ENCODE measurements at regions not wholly inside any gene's neighbourhood (a gene's known extent, or its start where the extent isn't known, plus 50 kb on each side); places are given as distances from the start of the nearest gene placed in this dataset.

DNA sequence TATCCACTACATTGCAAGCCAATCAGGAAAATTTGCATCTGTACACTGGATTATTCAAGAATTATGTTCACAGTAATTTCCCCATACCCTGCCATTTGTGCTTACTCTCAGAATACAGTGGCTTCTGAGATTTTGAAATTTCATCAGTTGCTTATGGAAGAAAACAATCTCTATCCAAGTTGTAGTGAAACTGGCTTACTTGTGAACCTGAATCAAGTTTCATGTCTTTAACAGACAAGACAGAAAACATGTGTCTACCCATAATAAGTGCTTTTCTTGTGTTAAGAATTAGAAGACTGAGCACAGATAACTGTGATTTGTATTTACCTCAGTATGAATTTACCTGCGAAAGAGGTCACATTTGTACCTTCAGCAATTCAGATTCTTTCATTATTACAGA lies 672.7 kb upstream of the ADGRL2 start:
- DNase-seq, result no peak

DNA sequence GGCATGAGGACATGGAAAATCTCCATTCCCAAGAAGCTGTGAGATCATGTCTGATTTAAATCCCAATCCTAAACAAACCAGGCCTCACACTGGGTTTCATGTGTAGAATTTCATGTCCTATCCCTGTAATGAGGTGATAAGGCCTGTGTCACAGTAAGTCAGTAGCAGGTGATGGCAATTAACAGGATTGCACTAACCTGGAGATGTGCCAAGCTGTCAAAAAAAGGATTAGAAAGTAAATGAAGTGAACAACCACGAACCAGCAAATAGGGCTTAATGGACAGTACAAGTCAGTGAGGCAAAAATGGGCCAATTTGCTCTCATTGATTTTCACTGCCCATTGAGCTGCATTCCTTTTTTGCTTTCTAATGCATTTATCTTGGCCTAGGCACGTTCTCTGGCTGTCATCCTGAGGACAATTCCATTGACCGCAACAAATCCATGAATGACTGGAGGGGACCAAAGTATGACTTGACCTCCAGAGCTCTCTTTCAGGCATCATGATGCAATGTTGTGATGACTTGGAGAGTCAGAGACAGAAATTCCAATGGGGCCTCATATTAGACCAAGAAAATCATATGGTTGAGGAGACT lies 673.6 kb upstream of the ADGRL2 start:
- DNase-seq, result no peak

DNA sequence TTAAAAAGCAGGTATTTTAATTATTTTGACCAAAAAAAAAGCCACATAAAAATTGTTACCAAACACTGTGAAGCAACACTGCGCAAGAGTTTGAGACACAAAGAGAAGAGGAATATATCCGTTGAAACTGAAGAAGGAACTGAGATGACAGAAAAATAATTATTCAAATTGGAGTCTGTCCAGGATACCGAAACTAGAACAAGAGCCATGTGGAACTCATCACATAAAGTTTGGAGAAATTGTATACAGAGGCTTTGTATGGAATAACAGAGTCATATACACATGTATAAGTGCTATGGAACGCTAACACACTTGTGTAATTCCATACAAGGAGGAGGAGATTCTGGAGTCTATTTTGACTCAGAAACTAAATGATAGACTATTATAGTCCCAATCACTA lies 675.1 kb upstream of the ADGRL2 start:
- no peak for DNase-seq

DNA sequence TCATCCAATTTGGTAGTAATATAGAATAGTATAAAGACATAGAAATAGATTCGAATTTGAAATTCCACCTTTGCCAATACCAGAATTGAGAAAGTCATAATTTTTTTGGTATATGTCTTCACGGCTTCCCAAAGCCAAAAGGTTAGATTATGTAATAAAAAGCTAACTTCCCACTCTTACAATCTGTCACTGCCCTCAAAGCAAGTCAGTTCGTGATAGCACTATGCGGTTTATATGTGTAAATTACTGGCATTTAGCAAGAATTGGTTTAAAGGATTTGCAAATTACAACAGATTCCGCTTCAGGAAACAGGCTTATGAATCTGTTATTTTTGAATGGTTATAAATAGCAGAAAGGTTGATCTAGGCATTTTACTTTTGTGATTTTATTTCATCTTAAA lies 679.4 kb upstream of the ADGRL2 start:
- no peak for DNase-seq

DNA sequence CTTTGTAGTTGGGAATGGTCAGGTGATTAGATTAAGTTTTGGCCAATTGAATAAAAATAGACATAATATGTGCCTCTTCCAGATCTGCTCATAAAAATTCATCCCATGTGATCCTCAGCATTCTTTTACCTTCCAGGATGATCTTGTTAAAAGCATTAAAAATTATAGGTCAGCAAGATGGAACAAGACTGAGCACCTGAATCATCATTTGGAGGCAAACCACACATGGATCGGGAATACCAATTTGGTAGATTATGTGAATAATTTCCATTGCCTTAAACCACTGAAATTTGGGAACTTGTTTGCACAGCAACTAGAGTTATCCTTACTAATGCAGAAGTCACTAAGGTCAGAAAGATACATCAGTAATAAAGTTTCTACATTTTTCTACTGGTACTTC lies 681.4 kb upstream of the ADGRL2 start:
- no peak for DNase-seq

DNA sequence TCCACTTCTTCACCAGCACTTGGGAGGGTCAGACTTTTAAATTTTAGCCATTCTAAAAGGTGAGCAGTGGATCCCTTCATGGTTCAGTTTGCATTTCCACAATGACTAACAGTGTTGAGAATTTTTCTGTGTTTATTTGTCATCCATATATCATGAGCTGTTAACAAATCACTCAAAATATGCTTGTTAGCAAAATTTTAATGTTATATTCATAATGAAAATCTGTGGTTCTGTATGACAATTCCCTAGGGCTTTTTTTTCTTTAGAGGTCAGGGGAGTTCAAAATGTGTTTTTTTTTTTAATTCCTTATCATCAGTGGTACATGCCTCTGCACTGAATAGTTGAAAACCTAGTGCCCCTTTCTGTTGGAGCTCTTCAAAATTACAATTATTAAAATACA lies 682.2 kb upstream of the ADGRL2 start:
- DNase-seq, result no peak

DNA sequence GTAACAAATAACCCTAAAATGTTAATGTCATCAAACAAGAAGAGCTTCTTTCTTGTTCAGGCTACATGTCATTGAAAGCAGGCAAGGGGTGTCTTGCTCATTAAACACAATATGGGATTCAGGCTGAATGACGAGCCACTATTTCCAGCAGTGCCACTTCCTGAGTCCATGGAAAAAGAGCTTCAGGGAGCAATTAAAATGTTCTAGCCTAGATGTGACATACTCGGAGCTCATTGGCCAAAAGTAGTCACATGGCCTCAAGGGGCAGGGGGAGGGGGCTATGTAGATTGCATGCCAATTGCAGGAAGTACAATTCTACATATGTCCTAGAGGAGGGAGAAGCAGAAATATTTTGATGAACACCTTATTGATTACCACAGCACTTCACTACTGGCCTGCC lies 685.3 kb upstream of the ADGRL2 start:
- DNase-seq, result no peak

DNA sequence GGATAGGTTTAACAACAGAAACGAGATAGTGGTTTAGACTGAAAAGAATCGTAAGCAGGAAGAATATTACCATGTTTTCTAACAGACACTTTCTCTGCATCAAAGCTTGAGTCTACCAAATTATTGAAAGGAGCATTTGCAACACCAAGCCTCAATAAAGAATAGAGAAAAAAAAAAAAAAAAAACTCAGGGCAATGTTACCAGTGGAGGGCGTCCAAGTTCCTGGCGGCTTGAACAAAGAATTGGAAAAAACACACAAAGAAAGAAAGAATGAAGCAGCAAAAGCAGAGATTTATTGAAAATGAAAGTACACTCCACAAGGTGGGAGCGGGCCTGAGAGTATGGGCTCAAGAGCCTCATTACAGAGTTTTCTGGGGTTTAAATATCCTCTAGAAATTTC lies 686.5 kb upstream of the ADGRL2 start:
- DNase-seq, result no peak

DNA sequence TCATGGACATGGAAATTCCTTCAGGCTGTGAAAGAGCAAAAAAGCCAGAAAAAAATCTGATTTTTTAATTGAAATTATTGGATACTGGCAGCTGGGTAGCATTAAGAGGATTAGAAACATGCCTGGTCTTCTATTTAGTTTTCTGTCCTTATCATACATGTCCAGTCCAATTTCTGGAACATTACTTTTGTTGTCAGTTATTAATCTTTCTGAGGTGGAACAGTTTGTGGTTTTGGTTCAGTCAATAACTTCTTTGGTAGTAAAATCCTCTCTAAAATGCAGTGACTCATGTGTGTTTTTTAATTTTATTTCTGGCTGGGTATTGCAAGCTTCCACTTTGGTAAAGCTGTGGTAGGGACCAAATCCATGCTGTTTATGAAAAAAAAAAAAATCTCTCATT lies 687.0 kb upstream of the ADGRL2 start:
- no peak for DNase-seq

DNA sequence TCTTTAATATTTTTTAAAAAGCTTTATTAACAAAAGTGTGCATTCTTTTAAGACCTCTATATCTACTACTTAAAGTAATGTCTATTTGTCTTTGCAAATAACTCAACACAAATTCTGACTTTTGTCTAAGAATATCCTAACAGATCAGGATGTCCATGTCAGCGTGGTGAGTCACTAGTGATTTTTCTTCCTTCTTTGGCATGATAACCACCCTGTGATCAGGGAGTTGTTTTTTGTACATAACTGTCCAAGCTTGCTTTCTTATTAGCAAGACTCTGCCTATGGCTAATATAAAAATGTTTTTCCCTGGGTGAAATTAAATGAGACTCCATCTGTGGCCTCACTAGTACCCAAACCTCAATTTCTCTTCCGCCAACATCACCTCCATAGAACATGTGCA lies 688.9 kb upstream of the ADGRL2 start:
- DNase-seq, result no peak

DNA sequence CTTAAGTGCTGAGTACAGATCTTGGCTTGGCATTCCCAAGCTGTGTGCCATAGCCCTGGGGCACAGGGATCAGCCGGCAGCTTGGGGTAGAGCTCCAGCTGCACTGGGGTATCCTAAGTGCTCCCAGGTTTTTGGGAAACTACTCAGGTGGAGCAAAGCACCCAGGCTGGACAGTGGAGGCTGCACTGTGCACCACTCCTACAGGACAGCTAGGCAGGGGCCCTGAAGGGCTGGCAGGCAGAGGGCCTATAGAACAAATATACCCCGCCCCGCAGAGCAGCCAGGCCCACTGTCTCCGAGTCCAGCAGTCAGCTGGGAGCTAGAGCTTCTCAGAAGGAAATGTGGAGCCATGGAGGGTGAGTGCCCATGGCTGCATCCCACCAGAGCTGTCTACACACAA lies 691.7 kb upstream of the ADGRL2 start:
- no peak for DNase-seq

DNA sequence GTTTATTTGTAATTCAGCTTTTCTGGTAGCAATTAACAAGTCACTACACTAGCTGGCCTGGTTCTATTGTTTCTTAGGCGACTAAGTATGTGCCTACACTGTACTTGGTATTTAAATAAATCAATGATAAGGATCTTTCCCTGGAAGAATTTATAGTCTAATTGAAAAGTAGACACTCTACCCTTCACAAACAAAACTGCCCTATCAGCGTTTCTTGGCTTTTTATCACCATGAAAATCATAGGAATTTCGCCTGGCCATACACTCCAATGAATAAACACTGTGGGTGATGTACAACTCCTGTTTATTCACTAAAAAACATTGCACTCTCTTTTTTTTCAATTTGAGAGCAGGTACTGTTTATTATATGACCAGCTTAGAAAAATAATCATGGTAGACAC lies 702.9 kb upstream of the ADGRL2 start:
- DNase-seq, result no peak

DNA sequence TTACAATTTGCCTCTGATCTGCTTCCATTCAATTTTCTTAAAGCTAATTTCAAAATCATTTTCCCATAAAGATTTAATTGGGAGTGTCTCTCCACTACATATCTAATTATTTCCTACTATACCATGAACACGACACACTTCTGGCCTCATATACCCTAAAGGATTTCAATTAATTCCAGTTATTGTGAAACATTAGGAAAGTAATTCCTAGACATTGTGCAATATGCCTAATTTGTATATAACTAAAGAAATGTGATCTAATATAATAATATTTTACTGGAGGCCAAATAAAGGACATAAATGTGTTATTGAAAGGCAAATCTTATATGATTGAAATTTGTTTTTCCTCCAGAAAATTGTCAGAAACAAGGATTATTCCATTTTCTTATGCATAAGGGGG lies 727.2 kb upstream of the ADGRL2 start:
- no peak for DNase-seq

DNA sequence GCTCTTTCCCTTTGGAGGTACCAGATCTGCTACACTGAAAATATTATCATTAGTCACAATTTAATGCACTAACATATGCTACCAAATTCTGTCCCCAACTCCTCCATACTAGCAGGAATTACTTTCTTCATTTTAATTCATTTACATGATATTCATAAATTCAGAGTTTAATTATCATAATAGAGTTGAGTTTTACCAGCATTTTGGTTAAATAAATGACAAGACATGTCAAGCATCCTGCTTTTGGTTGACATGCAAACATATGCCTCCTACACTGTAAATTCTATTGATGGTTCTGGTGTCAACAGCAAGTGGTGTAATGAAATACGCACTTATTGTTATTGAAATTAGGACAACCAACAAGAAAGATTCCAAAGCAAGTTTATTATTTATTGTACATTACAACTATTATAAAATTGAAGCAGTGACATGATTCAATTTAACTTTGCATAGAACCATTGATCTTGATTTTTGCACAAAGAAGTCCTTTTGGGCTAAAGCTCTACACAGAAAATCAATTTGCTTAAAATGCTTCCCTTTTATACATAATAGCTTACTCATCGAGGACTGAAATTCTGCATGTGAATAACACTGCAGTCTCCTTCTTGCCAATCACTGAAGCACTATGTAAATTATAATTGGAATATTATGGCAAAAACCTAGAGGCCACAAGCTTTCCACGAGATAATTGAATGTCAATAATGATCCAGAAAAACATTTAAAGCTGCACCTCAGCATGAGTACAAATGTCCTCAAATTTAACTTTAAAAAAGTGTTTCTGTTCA lies 728.6 kb upstream of the ADGRL2 start:
- no peak for DNase-seq

DNA sequence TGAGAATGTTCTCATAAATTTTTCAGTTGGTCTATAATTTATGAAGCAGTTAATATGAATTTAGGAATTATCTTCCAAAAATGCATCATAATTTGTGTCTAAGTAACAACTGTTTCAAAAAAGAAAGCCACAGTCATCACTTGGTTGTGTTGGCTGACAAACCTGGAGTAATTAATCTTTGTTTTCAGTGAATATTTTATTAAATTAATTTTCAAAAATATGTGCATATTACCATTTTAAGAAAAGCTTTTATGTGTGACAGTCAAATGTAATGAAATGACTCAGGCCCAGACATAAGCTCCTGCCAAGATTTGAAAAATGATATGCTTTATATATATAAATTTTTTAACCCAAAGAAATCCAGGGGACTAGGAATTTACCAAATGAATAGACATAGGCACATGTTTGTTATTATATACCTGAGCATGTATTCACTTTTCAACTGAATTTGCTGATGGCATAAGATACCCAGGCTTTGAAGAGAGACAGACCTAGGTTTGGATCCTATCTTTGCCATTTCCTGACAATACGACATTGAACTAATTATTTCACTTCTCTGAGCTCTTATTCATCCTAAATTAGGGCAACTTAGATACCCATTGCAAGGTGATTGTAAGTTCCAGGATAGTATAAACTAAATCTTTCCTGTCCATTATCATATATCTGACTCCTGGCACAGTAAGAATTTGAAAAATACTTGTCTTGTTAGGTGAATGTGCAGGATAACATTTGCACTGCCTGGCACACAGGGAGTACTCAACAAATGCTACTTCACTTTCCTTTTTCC lies 729.5 kb upstream of the ADGRL2 start:
- DNase-seq, result no peak

DNA sequence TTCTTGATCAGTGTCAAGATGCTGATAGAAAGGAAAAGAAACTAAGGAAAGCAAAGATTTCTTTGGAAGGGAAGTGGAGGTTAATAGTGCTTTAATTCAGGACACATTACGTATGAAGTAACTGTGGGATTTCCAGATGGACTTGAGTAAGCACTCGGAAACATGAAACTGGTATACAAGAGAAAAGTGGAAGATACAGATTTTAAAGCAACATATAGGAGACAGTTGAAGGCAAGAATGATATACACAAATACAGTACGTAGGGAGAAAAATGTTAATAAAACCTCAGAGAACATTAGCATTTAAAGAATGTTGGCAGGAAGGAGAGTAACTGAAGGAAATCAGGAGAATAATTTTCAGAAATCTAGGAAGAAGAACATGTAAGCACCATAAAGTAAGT lies 730.9 kb upstream of the ADGRL2 start:
- no peak for DNase-seq

DNA sequence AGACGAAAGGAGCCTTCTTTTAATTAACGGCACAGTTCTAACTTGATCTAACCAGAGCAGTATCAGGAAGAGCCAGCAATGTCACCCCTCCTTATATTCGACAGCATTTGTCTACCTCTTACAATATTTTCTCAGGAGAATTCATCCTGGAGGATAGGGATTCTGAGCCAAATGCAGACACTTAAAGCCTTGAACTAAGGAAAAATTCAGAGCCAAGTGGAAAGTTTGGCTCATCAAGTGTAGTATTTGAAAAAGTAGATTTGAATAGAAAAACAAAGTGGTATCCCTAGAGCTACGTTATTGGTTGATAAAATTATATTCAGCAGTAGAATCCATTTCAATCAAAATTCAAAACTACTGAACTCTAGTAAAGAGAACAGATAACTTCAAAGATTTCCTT lies 732.0 kb upstream of the ADGRL2 start:
- no peak for DNase-seq

DNA sequence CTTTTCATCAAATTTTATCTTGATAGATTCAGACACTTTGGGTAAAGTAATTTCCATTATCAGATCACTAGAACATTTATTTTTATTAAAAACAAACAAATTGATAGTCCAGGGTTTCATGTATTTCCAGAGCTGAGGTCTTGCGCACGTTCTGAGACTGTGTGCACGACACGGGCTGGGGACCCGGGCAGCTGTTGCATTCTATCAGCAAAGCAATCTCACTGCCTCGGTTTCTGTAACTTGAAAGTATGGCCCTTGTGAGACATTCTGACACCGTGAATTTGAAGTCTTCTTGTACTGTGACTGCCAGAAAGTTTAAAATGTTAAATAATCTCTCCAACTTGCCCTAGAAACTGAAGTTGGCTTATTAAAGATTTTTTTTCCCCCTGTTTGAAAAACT lies 746.9 kb upstream of the ADGRL2 start:
- no peak for DNase-seq

DNA sequence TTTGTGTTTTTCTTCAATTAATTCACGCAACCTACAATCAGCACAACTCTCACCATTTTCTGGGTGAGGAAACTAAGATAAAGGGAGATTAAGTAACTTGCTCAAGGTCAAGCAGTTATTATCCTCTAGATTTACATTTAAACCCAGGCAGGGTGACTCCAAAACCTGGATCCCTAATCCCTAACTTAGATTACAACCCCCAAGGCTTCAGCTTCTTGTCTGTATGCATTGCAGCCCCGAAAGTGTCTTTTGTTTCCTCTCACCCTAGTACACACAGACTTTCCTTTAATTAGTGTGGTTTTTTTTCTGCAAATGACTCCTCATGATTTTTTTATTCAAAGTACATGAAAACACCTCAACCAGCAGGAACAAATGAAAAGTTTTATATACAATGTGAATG lies 748.6 kb upstream of the ADGRL2 start:
- no peak for DNase-seq

DNA sequence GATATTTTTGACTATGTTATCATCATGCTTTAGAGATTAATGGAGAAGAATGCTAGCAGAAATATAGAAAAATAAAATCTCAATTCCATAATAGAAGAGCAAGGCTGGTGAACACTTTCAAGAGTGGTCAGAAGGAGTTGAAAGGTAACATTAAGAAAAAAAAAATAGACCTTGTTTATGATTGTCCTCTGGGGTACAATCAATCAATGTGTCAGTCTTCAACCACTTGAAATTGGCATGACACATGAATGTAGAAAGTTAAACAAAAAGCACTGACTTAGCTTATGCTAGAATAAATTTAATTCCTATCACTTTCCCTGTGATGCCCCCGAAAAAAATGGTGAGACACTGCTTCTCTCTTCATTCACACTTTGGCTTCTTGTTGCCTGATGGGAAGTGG lies 750.3 kb upstream of the ADGRL2 start:
- DNase-seq, result no peak

DNA sequence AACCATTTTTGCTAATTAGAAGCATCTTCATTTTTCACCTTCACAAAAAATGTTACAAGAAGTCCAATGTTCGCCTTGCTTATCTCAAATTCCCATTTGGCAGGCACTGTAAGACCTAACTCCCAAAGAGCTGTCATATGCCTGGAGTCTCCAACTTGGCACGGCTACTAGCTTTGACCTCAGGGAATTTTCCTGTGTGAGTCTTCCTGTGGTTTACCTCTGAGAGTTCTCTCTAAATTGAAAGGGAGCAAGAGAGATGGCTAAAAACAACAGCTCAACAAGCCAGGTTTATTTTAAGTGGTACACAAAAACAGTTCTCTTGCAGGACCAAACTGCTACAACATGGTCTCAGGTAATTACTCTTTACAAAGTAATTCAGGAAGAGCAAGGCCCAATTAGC lies 756.0 kb upstream of the ADGRL2 start:
- DNase-seq, result no peak

DNA sequence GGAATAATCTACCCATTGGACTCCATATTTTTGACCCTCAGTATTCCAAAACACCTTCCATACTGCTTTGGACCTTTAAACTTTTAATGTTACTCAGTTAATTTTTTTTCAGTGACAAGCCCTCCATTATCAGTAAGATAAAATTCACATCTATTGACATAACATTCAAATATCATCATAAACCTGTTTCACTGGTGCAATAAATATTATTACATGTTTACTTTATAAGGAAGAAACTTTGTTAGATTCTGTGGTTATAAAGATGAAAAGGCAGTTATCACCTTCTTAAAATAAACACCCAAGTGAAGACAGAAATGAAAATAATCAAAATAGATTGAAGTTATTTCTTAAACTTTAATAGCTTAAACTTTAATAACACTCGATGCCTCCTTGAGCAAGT lies 758.5 kb upstream of the ADGRL2 start:
- DNase-seq, result no peak

DNA sequence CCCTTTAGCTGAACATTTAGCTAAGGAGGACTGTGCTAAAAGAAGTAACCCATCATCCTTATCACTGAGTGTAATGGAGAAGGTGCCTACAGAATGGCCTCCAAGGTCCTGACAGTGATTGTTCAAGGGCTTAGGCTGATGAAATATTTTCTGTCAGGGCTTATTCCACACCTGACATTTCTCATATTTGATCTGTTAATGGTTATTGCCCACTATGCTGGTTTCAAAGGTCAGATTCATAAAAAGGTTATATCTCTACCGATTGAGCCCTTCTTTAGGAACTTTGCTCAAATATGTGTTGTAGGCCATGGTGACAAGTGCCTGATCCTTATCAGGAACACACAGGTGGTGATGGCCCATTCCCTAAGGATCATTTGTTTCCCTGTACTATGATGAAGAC lies 766.4 kb upstream of the ADGRL2 start:
- DNase-seq, result no peak

DNA sequence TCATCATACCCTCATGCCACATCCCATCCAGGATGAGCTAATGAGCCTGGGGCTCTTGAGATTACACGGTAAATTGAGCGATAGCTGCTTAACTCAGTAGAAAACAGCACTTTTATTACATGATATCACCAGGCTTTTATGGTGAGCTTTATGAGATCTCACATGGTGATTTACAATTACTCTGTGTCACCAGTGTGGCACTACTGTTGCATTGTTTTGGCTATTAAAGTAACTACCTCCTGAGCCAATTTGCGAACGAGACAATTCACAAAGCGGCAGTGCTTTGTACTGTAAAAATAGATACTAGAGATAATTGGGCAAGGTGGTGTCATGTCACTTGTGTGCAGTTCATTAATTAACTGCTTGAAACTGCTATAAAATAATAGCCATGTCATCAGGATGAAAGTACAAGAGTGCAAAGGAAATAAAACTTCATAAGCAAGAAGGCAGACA lies 767.7 kb upstream of the ADGRL2 start:
- no peak for DNase-seq
